ENCODE measurements at regions not wholly inside any gene's neighbourhood (a gene's known extent, or its start where the extent isn't known, plus 50 kb on each side); places are given as distances from the start of the nearest gene placed in this dataset.

DNA sequence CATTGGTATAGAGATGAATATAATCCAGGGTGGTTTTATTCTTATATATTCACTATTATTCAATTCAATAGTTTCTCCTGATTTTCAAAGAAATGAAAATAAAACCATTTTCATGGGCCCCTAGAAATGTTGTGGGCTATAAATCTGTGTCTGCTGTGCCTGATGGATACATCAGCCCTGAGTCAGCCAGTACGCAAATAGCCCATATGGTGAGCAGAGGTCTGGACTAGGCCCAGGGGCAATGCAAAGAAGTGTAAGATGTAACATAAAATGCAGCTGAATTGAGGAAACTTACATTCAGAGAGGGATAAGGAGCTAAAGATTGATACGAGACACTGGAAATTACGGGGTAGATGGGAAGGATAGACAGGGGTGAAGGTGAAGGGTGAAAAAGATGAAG is 122.5 kb downstream of the MAIP1 start:
- ATAC-seq: no peak
- H3K9me3 Mint-ChIP-seq: no peaks in the 10 kb centered on the region

DNA sequence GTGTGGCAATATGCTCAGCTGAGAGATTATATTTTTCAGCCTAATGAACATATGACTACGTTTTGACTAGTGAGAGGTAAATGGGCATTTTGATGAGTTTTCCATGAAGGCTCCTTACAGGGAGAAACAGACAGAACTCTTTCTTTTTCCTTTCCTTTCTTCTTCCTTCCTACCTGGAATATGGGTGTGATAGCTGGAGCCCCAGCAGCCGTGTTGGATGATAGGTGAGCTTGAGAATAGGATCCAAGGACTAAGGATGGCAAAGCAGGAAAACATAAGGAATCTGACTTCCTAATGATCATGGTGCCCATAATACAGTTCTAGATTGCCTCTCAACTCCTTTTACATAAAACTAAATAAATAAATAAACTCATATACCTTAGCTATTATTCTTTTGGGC is 124.0 kb downstream of the MAIP1 start:
- ATAC-seq: no peak
- Mint-ChIP-seq H3K4me3 (no peak overlapping the region), H3K9me3 (no peaks in the 10 kb centered on the region), H3K4me1 (ENCODE audit: low read depth) (no peaks in the 10 kb centered on the region), H3K27me3 (ENCODE audit: low read depth) (peaks cover 2% of the 10 kb centered on the region), H3K36me3 (ENCODE audit: insufficient read depth) (no peaks in the 10 kb centered on the region)
- no peak for DNase-seq

More for the DNA sequence above, 122.5 kb downstream of the MAIP1 start:
- no peak for DNase-seq
- H3K27me3 Mint-ChIP-seq (ENCODE audit: low read depth): peaks cover 5% of the 10 kb centered on the region
- no peaks in the 10 kb centered on the region for H3K36me3 Mint-ChIP-seq (ENCODE audit: insufficient read depth)
- H3K4me1 Mint-ChIP-seq (ENCODE audit: low read depth): no peaks in the 10 kb centered on the region
- no peak overlapping the region for H3K4me3 Mint-ChIP-seq

DNA sequence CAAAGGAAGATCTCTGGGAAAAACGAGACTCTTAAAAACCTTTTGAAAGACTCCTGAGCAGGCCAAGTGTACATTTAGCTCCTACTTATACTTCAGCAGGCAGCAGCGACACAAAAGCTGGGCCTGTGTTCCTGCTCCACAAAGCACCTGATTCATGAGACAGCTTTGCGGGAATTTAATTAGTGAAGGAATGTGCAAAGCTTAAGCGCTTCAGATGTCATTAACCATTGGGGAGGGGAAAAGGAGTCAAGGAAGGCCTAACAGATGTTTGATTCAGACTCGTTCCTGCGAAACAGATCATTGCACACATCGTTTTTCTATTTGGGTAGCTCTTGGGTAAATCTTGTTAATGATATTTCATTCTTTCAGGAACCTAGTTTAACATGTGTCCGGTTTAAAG is 125.9 kb downstream of the MAIP1 start:
- DNase-seq (no peak), ATAC-seq (no peak)
- H3K4me3 Mint-ChIP-seq: no peak overlapping the region
- H3K36me3 Mint-ChIP-seq (ENCODE audit: insufficient read depth): no peaks in the 10 kb centered on the region
- H3K27me3 Mint-ChIP-seq (ENCODE audit: low read depth): peaks cover 2% of the 10 kb centered on the region
- H3K9me3 Mint-ChIP-seq: no peaks in the 10 kb centered on the region
- no peaks in the 10 kb centered on the region for H3K4me1 Mint-ChIP-seq (ENCODE audit: low read depth)

DNA sequence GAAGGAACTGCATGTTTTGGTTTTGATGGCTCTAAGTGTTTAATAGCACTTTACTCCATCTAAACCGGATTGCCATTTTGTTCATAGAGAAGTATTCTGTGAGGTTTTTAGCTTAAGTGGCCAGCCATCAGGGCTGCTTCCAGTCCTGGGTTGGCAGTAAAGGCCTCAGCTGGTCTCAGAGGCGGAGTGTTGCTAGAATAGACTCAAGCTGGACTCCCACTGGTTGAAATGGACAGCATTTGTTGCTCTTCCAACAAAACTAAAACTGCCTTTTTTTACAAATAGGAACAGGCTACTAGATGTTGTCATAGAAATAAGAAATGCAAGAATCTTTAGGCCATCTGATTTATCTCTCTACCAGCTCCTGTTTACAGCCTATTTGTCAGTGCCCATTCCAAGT is 126.4 kb downstream of the MAIP1 start:
- peaks cover 2% of the 10 kb centered on the region for H3K27me3 Mint-ChIP-seq (ENCODE audit: low read depth)
- H3K9me3 Mint-ChIP-seq: no peaks in the 10 kb centered on the region
- no peak for ATAC-seq
- no peaks in the 10 kb centered on the region for H3K4me1 Mint-ChIP-seq (ENCODE audit: low read depth)
- no peak overlapping the region for H3K4me3 Mint-ChIP-seq
- H3K36me3 Mint-ChIP-seq (ENCODE audit: insufficient read depth): no peaks in the 10 kb centered on the region
- no peak for DNase-seq

- Mint-ChIP-seq H3K27me3 (ENCODE audit: low read depth) (peaks cover 2% of the 10 kb centered on the region), H3K4me3 (no peak overlapping the region), H3K36me3 (ENCODE audit: insufficient read depth) (no peaks in the 10 kb centered on the region), H3K4me1 (ENCODE audit: low read depth) (no peaks in the 10 kb centered on the region), H3K9me3 (no peaks in the 10 kb centered on the region)
- DNase-seq (no peak), ATAC-seq (no peak)
Measured at GRCh38 chr2:200084036-200084435, 128.7 kb downstream of the MAIP1 start.

DNA sequence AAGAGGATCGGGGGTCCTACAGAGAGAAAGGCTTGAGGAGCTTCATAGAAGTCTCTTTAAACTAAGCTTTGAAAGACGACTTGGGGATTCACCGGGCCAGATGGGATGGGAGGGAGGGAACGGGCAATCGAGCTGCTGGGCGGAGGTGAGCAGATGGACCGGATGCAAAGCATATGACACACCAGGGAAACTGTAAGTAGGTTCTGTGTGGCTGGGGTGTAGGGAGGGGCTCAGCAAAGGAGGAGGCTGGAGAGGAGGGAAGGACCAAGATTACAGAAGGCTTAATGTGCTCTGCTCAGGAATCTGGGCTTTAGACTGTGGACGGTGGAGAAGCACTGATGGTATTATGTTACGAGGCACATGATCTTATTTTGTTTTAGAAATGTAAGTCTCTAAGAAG is 131.5 kb downstream of the MAIP1 start:
- Mint-ChIP-seq H3K9me3 (no peaks in the 10 kb centered on the region), H3K4me1 (ENCODE audit: low read depth) (no peaks in the 10 kb centered on the region), H3K36me3 (ENCODE audit: insufficient read depth) (no peaks in the 10 kb centered on the region), H3K27me3 (ENCODE audit: low read depth) (no peaks in the 10 kb centered on the region), H3K4me3 (no peak overlapping the region)
- ATAC-seq: no peak
- DNase-seq: no peak

DNA sequence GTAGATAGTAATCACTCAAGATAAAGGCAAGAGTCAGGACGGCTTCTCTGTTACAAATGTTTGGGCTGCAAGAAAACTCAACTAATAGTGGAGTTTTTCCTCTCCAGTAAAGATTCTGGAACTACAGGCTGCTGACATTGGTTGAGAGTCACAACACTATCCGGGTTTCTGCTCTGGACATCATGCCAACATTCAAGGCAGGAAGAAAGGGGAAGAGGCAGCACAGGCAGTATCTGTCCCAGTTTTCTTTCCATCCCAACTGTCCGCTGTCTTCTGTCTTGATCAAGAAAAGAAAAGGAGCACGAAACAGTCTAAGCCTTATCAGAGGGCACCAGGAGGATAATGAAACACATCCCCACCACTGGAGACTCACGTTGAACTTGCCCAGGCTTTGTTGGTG is 132.1 kb downstream of the MAIP1 start:
- Mint-ChIP-seq H3K9me3 (no peaks in the 10 kb centered on the region), H3K4me1 (ENCODE audit: low read depth) (no peaks in the 10 kb centered on the region)
- no peak for DNase-seq

DNA sequence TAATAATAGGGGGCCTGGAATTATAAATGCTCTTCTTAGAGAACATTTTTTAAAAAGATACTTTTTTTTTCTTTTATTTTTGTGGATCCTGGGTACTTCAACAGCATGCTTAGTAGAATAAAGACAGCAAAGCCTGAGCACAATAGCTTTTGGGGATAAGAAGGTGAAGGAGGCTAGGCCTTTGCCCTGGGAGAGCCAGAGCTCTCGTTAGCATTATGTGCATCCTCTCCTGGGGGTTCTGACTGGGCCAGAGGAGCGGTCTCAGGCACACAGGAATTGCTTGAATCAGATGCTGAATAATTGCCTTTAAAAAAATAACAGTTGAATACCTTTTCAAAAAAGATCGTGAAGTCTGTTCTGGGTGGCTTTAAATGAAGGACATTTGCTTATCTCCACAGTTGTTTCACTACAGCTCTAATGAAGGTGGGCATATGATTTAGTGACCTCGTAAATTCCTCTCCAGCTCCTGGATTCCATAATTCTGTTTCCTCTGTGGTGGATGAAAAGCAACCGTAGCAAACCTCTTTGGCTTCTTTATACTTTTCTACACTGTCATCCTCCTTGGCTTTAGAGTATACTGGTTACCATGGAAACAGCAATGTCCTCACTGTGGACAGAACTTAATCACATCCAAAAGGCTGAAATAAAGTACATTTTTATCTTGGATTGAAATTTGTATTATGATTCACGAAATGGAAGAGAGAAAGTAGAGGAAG is 133.8 kb downstream of the MAIP1 start:
- Mint-ChIP-seq H3K4me3 (no peak overlapping the region), H3K9me3 (no peaks in the 10 kb centered on the region), H3K27me3 (ENCODE audit: low read depth) (no peaks in the 10 kb centered on the region), H3K4me1 (ENCODE audit: low read depth) (no peaks in the 10 kb centered on the region), H3K36me3 (ENCODE audit: insufficient read depth) (no peaks in the 10 kb centered on the region)
- DNase-seq (no peak), ATAC-seq (no peak)

More for the DNA sequence above, 132.1 kb downstream of the MAIP1 start:
- Mint-ChIP-seq H3K4me3 (no peak overlapping the region), H3K27me3 (ENCODE audit: low read depth) (no peaks in the 10 kb centered on the region), H3K36me3 (ENCODE audit: insufficient read depth) (no peaks in the 10 kb centered on the region)
- ATAC-seq: no peak

DNA sequence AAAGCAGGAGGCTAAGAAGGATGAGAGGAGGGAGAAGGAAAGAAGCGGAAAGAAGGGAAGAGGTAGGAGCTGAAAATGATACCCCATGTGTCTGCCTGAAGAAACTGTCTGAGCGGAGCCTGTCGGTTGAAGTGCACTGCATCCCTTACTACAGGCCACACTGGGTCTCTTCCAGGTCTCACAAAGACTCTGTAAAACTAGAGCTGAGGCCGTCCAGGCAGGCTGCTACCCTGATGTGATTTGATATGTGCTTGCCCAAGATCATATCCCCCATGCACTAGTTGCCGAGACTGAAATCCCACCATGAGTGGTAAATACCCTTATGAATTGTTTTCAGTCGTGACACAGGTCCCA is 134.4 kb downstream of the MAIP1 start:
- Mint-ChIP-seq H3K9me3 (no peaks in the 10 kb centered on the region), H3K4me3 (no peak overlapping the region), H3K36me3 (ENCODE audit: insufficient read depth) (no peaks in the 10 kb centered on the region), H3K27me3 (ENCODE audit: low read depth) (no peaks in the 10 kb centered on the region), H3K4me1 (ENCODE audit: low read depth) (no peaks in the 10 kb centered on the region)
- ATAC-seq: no peak
- no peak for DNase-seq

- DNase-seq: no peak
- H3K27me3 Mint-ChIP-seq (ENCODE audit: low read depth): no peaks in the 10 kb centered on the region
- no peaks in the 10 kb centered on the region for H3K36me3 Mint-ChIP-seq (ENCODE audit: insufficient read depth)
- ATAC-seq: no peak
- no peaks in the 10 kb centered on the region for H3K9me3 Mint-ChIP-seq
- no peaks in the 10 kb centered on the region for H3K4me1 Mint-ChIP-seq (ENCODE audit: low read depth)
- H3K4me3 Mint-ChIP-seq: no peak overlapping the region
Measured at GRCh38 chr2:200090683-200091082, 135.3 kb downstream of the MAIP1 start.

DNA sequence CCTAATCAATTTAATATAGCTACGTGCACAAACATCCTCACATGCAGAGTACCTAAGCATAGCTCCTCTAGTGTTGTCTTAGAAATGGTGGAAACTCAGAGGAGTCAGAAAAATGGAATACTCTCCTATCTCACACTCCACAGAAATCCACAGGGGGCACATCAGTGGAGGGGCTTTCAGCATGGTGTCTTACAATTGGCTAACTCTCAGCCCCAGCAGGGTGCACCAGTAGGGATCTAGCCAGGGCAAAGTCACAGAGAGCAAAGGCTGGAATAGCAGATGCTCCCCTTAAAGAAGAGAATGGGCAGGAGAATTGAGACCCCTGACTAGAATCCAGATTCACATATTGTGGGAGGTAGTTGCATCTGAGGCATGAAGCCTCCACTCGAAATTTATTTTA is 135.7 kb downstream of the MAIP1 start:
- H3K27me3 Mint-ChIP-seq (ENCODE audit: low read depth): no peaks in the 10 kb centered on the region
- no peaks in the 10 kb centered on the region for H3K4me1 Mint-ChIP-seq (ENCODE audit: low read depth)
- DNase-seq: no peak
- no peak overlapping the region for H3K4me3 Mint-ChIP-seq
- H3K9me3 Mint-ChIP-seq: no peaks in the 10 kb centered on the region
- no peaks in the 10 kb centered on the region for H3K36me3 Mint-ChIP-seq (ENCODE audit: insufficient read depth)
- no peak for ATAC-seq

- Mint-ChIP-seq H3K27me3 (ENCODE audit: low read depth) (no peaks in the 10 kb centered on the region), H3K4me1 (ENCODE audit: low read depth) (no peaks in the 10 kb centered on the region), H3K9me3 (no peaks in the 10 kb centered on the region), H3K4me3 (no peak overlapping the region), H3K36me3 (ENCODE audit: insufficient read depth) (no peaks in the 10 kb centered on the region)
- DNase-seq (no peak), ATAC-seq (no peak)
Measured at GRCh38 chr2:200092235-200092634, 136.9 kb downstream of the MAIP1 start.

DNA sequence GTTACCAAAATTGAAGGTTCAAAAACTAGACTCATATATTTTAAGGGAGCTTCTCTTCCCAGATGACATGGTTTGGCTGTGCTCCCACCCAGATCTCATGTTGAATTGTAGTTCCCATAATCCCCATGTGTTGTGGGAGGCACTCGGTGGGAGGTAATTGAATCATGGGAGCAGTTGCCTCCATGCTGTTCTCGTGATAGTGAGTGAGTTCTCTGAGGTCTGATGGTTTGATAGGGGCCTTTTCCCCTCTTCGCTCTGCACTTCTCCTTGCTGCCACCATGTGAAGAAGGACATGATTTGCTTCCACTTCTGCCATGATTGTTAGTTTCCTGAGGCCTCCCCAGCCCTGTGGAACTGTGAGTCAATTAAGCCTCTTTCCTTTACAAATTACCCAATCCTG is 140.1 kb downstream of the MAIP1 start:
- no peaks in the 10 kb centered on the region for H3K36me3 Mint-ChIP-seq (ENCODE audit: insufficient read depth)
- ATAC-seq (no peak), DNase-seq (no peak)
- H3K4me1 Mint-ChIP-seq (ENCODE audit: low read depth): no peaks in the 10 kb centered on the region
- no peaks in the 10 kb centered on the region for H3K9me3 Mint-ChIP-seq
- no peak overlapping the region for H3K4me3 Mint-ChIP-seq
- no peaks in the 10 kb centered on the region for H3K27me3 Mint-ChIP-seq (ENCODE audit: low read depth)

- no peaks in the 10 kb centered on the region for H3K36me3 Mint-ChIP-seq (ENCODE audit: insufficient read depth)
- peaks cover 8% of the 10 kb centered on the region for H3K27me3 Mint-ChIP-seq (ENCODE audit: low read depth)
- no peak for DNase-seq
- no peaks in the 10 kb centered on the region for H3K9me3 Mint-ChIP-seq
- ATAC-seq: no peak
- H3K4me1 Mint-ChIP-seq (ENCODE audit: low read depth): no peaks in the 10 kb centered on the region
- H3K4me3 Mint-ChIP-seq: no peak overlapping the region
Measured at GRCh38 chr2:200099256-200099655, 143.9 kb downstream of the MAIP1 start.

DNA sequence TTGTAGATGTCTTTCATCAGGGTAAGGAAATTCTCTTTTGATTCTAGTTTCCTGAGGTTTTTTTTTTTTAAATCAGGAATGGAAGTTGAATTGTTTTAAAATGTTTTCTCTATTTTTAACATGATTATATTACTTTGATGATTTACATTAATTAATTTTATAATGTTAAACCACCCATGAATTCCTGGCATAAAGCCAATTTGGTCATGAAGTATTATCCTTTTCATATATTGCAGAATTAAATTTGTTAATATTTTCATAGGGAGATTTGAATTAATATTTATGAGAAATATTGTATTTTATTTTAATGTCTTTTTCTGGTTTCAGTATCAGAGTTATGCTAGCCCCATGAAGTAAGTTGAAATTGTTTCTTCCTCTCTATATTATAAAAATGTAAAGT is 144.6 kb downstream of the MAIP1 start:
- no peaks in the 10 kb centered on the region for H3K4me1 Mint-ChIP-seq (ENCODE audit: low read depth)
- no peaks in the 10 kb centered on the region for H3K36me3 Mint-ChIP-seq (ENCODE audit: insufficient read depth)
- no peak for ATAC-seq
- no peak for DNase-seq
- H3K4me3 Mint-ChIP-seq: no peak overlapping the region
- H3K27me3 Mint-ChIP-seq (ENCODE audit: low read depth): peaks cover 9% of the 10 kb centered on the region
- H3K9me3 Mint-ChIP-seq: no peaks in the 10 kb centered on the region

DNA sequence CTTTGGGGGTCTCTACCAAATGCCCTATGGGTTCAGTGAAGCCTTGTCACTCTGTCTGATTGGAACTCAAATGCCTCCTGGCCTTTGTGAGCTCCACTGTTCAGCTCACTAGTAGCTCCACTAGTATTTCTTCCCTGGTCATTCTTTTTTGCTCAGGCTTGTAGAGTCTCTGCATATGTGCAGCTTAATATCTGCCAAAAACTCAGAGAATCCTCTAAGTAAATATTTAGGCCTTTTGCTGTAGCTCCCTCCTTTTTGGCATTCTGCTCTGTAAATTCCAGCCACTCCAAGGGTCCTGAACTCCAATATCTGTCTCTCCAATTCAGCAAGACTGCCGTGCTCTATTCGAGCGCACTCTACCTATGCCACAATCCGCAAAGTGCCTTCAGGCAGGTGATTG is 146.5 kb downstream of the MAIP1 start:
- ATAC-seq: no peak
- Mint-ChIP-seq H3K4me3 (no peak overlapping the region), H3K27me3 (ENCODE audit: low read depth) (peaks cover 9% of the 10 kb centered on the region), H3K4me1 (ENCODE audit: low read depth) (no peaks in the 10 kb centered on the region), H3K36me3 (ENCODE audit: insufficient read depth) (no peaks in the 10 kb centered on the region), H3K9me3 (no peaks in the 10 kb centered on the region)
- DNase-seq: no peak
